Small intestine (tissue), 7 donors: ENCODE measurements at regions not wholly inside any gene's neighbourhood (a gene's known extent, or its start where the extent isn't known, plus 50 kb on each side); places are given as distances from the start of the nearest gene placed in this dataset.
A peak's percentile ranks its signal among the peaks of the same experiment; 100 is the strongest.

Experiments used
- DNase-seq, 2 donors: peaks; one replicate each; pipeline versions ENCODE4 v3.0.0 to v3.0.0-alpha.2; 2013
- FAIRE-seq: peaks from 2 replicates; lab custom pipeline; 2012; peaks lifted over from hg19 to GRCh38; lab: Jason Lieb, UNC
- H3K27ac ChIP-seq, 3 donors: one replicate each; pipeline ENCODE4 v1.5.1; 2013; ENCODE audit warnings: low read length in 2 of 3, mild to moderate bottlenecking in 2 of 3, control low read depth in 1 of 3, inconsistent platforms in 1 of 3, low read depth in 1 of 3, moderate library complexity in 1 of 3
- H3K27me3 ChIP-seq, 3 donors: one replicate each; pipeline ENCODE4 v1.6.1; 2013; ENCODE audit warnings: low read length in 3 of 3, inconsistent platforms in 1 of 3; ENCODE audit not compliant: control insufficient read depth in 3 of 3, insufficient read depth in 3 of 3
- H3K36me3 ChIP-seq, 3 donors: one replicate each; pipeline ENCODE4 v1.6.1; 2013; ENCODE audit warnings: low read length in 3 of 3, inconsistent platforms in 1 of 3, low read depth in 1 of 3, mild to moderate bottlenecking in 1 of 3, moderate library complexity in 1 of 3; ENCODE audit not compliant: control insufficient read depth in 3 of 3, insufficient read depth in 2 of 3
- H3K4me1 ChIP-seq, 3 donors: one replicate each; pipeline ENCODE4 v1.6.1; 2013; ENCODE audit warnings: low read length in 2 of 3, inconsistent platforms in 1 of 3, low read depth in 1 of 3, mild to moderate bottlenecking in 1 of 3, moderate library complexity in 1 of 3; ENCODE audit not compliant: control insufficient read depth in 3 of 3, insufficient read depth in 2 of 3
- H3K4me3 ChIP-seq, 3 donors: one replicate each; pipeline ENCODE4 v1.5.1; 2013; ENCODE audit warnings: low read length in 3 of 3, control low read depth in 1 of 3, inconsistent platforms in 1 of 3, low read depth in 1 of 3, mild to moderate bottlenecking in 1 of 3, moderate library complexity in 1 of 3
- H3K9me3 ChIP-seq, 2 donors: one replicate each; pipeline ENCODE4 v1.6.1; 2013; ENCODE audit warnings: low read depth in 1 of 2, low read length in 1 of 2; ENCODE audit not compliant: control insufficient read depth in 2 of 2, insufficient read depth in 1 of 2
- WGBS, 3 donors: extraction: QIAGEN DNeasy Blood & Tissue Kit; methylation state at CpG; one replicate each; pipeline ENCODE4 v1.1.7; 2013; 5-methylcytosine and 5-hydroxymethylcytosine counted together
- donor health status: healthy with polysubstance abuse.
- donor health status: control.
- donor health status: control.
- donor health status: Bipolar disorder and iron deficiency.
- donor health status: healthy.

- H3K9me3 ChIP-seq = no peaks in the 10 kb centered on the region
- no peaks in the 10 kb centered on the region for H3K27me3 ChIP-seq
- 69 to 73% (median 72%) methylated on average over 9 of the region's 9 CpGs for WGBS, 3 donors
- H3K4me3 ChIP-seq = no peak overlapping the region
- no peaks in the 10 kb centered on the region for H3K36me3 ChIP-seq
- H3K4me1 ChIP-seq = no peaks in the 10 kb centered on the region
- no peak overlapping the region for H3K27ac ChIP-seq
- FAIRE-seq = no peak
- DNase-seq = no peak
These were observed 157.8 kb upstream of the TNP1 start for GRCh38 chr2:217017456-217018252.

GRCh38 chr2:217016796-217017419 is 157.0 kb upstream of the TNP1 start:
- no peak overlapping the region for H3K4me3 ChIP-seq
- no peak overlapping the region for H3K27ac ChIP-seq
- no peaks in the 10 kb centered on the region for H3K36me3 ChIP-seq
- WGBS, 3 donors = 65 to 85% (median 67%) methylated on average over 7 of the region's 7 CpGs
- no peaks in the 10 kb centered on the region for H3K27me3 ChIP-seq
- DNase-seq (peak in 1 of 2 donors; percentile 5), FAIRE-seq (no peak)
- no peaks in the 10 kb centered on the region for H3K4me1 ChIP-seq
- no peaks in the 10 kb centered on the region for H3K9me3 ChIP-seq

DNA sequence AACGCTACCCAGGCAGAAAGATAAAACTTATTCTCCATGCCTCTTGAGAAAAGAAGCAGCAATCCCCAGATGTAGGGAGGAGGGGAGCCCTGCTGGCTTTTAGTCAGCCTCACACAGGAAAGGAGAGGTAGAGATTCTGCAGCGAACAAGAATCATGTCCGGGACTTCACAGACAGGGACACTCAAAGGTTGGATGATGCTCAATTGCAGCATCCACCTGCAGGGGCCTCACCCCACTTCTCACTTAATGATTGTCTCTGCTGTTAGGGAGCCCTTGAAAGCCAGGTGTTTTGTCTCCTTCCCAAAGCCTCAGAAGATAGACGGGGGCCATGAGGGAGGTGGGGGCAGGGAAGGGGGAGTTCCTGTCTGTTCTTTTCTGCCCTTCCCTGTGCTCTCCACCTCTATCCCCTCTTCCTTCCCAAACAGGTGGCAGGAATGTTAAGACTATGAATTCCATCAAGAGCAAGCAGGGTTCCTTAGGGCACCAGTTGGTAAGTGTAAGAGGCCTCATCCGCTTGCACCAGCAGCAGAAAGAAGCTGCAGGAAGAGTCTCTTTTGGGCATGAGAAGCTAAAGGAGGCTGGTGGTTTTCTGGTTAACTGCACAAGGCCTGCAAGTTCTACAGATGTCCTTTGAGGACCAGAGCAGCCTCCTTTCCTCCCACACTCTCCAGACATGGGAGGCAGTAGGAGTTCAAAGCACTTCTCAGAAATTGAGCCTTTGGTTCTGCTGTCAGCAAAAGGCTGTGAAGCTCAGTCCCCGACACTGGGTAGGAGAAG is 154.7 kb upstream of the TNP1 start:
- Histone ChIP-seq H3K36me3 (no peaks in the 10 kb centered on the region), H3K9me3 (no peaks in the 10 kb centered on the region), H3K4me1 (no peaks in the 10 kb centered on the region), H3K27ac (no peak overlapping the region), H3K27me3 (no peaks in the 10 kb centered on the region), H3K4me3 (no peak overlapping the region)
- no peak for FAIRE-seq
- no peak for DNase-seq
- WGBS, 3 donors = 73 to 79% (median 76%) methylated on average over 6 of the region's 6 CpGs

DNA sequence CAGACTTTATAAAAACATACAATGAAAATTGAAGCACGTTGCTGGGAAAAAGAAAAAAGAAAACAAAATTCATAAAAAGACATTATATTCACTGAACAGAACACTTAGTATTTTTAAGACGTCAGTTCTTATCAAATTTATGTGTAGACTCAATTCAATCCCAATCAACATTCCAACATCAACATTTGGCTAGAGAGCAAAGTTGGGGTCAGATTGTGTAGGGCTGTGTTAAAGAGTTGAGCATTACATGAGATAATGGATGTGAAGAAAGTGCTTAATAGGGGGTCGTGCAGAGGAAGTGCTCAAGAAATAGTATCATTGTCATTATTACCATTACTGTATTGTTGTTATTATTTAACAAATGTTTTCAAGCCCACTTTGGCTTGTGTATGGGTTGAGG is 154.1 kb upstream of the TNP1 start:
- Histone ChIP-seq H3K27me3 (no peaks in the 10 kb centered on the region), H3K4me3 (no peak overlapping the region), H3K9me3 (no peaks in the 10 kb centered on the region), H3K27ac (no peak overlapping the region), H3K4me1 (no peaks in the 10 kb centered on the region), H3K36me3 (no peaks in the 10 kb centered on the region)
- 42 to 65% (median 58%) methylated on average over 3 of the region's 3 CpGs for WGBS, 3 donors
- DNase-seq (no peak), FAIRE-seq (no peak)

DNA sequence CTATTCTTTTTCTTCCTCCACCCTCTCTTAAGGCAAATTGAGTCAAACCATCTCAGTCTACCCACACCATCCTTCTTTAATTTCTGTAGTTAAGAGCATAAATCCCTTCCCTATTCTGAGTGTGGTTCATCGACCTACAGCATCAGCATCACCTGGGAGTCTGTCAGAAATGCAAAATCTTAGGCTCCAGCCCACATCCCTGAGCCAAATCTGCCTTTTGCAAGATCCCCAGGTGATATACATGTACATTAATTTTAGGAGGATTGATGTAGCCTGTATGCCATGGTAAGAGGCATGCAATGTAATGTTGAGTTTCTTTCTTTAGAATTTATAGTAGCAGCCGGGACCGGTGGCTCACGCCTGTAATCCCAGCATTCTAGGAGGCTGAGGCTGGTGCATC is 151.7 kb upstream of the TNP1 start:
- Histone ChIP-seq H3K4me1 (no peaks in the 10 kb centered on the region), H3K27ac (no peak overlapping the region), H3K27me3 (no peaks in the 10 kb centered on the region), H3K36me3 (no peaks in the 10 kb centered on the region), H3K4me3 (no peak overlapping the region), H3K9me3 (no peaks in the 10 kb centered on the region)
- no peak for FAIRE-seq
- no peak for DNase-seq
- WGBS, 3 donors = 74 to 94% (median 79%) methylated on average over 4 of the region's 4 CpGs

GRCh38 chr2:217010173-217010572 is 150.3 kb upstream of the TNP1 start:
- FAIRE-seq (no peak), DNase-seq (no peak)
- H3K36me3 ChIP-seq = no peaks in the 10 kb centered on the region
- H3K27ac ChIP-seq = no peak overlapping the region
- 69 to 85% (median 74%) methylated on average over 3 of the region's 3 CpGs for WGBS, 3 donors
- H3K27me3 ChIP-seq = no peaks in the 10 kb centered on the region
- no peak overlapping the region for H3K4me3 ChIP-seq
- H3K4me1 ChIP-seq = no peaks in the 10 kb centered on the region
- no peaks in the 10 kb centered on the region for H3K9me3 ChIP-seq

DNA sequence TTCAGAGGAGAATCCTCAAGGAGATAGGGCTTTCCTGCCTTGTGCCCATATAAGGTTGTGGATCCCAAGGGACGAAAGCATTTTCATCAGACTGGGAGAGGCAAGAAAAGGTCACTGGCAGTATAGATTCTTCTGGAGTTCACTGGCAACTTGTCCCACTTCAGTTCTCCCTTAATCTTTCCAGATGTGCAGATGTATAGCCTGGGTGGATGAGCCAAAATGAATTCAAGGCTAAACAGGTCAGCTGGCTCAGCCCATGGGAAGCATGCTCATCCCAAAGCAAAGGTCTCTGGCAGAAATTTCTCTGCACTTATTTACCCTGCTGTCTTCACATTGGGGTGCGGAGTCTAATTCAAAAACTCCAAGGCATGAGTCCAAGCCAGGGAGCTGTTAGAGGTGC is 148.9 kb upstream of the TNP1 start:
- WGBS, 3 donors = 47 to 77% (median 57%) methylated on average over 2 of the region's 2 CpGs
- no peaks in the 10 kb centered on the region for H3K36me3 ChIP-seq
- no peaks in the 10 kb centered on the region for H3K9me3 ChIP-seq
- no peak overlapping the region for H3K4me3 ChIP-seq
- H3K27me3 ChIP-seq = no peaks in the 10 kb centered on the region
- H3K4me1 ChIP-seq = no peaks in the 10 kb centered on the region
- DNase-seq = no peak
- H3K27ac ChIP-seq = no peak overlapping the region
- no peak for FAIRE-seq

GRCh38 chr2:217006217-217006616 is 146.4 kb upstream of the TNP1 start:
- H3K4me3 ChIP-seq = no peak overlapping the region
- H3K36me3 ChIP-seq = no peaks in the 10 kb centered on the region
- DNase-seq (no peak), FAIRE-seq (no peak)
- H3K4me1 ChIP-seq = no peaks in the 10 kb centered on the region
- H3K27me3 ChIP-seq = no peaks in the 10 kb centered on the region
- H3K27ac ChIP-seq = no peak overlapping the region
- 52 to 82% (median 61%) methylated on average over 3 of the region's 3 CpGs for WGBS, 3 donors
- no peaks in the 10 kb centered on the region for H3K9me3 ChIP-seq
